Upper lobe of right lung (tissue), 1 donor: ENCODE measurements at regions not wholly inside any gene's neighbourhood (a gene's known extent, or its start where the extent isn't known, plus 50 kb on each side); places are given as distances from the start of the nearest gene placed in this dataset.

Experiments used
- ATAC-seq: fragments of 200-7000 bp; cut with Tn5 transposase; one replicate; pipeline ENCODE4 v1.9.1; 2020; ENCODE audit warnings: mild to moderate bottlenecking, moderate library complexity
- DNase-seq: peaks from one replicate; pipeline ENCODE4 v3.0.0-alpha.2; 2020
- H3K27ac ChIP-seq: fragments of 200-600 bp; one replicate; pipeline ENCODE4 v1.8.0; 2022
- H3K27me3 ChIP-seq: fragments of 200-600 bp; one replicate; pipeline ENCODE4 v1.8.0; 2022; ENCODE audit warnings: mild to moderate bottlenecking
- H3K36me3 ChIP-seq: fragments of 200-600 bp; one replicate; pipeline ENCODE4 v1.8.0; 2022
- H3K4me1 ChIP-seq: fragments of 200-600 bp; one replicate; pipeline ENCODE4 v1.8.0; 2022
- H3K4me3 ChIP-seq: fragments of 200-600 bp; one replicate; pipeline ENCODE4 v1.8.0; 2022; ENCODE audit warnings: mild to moderate bottlenecking
- H3K9me3 ChIP-seq: fragments of 200-600 bp; one replicate; pipeline ENCODE4 v1.8.0; 2022
- CTCF ChIP-seq: fragments of 200-600 bp; IDR thresholded peaks from one replicate; pipeline ENCODE4 v1.8.0; 2022; ENCODE audit warnings: antibody characterized with exemption
- intact Hi-C: fragments of 100-400 bp; cut with DNase I; formaldehyde crosslinking; loops from one replicate; pipeline ENCODE4 v1.11.0; 2022
- donor health status: DM: no; HTN: yes; CAD: no; lungs with severe emphysema.

GRCh38 chr11:100586361-100587101, 100.6 kb upstream of the ARHGAP42 start:
- no peak for DNase-seq
- H3K36me3 ChIP-seq = no peaks in the 10 kb centered on the region
- no peaks in the 10 kb centered on the region for H3K27me3 ChIP-seq
- TF ChIP-seq CTCF = no peak
- no peak overlapping the region for H3K4me3 ChIP-seq
- ATAC-seq = no peak
- H3K4me1 ChIP-seq = no peaks in the 10 kb centered on the region
- H3K27ac ChIP-seq = no peak overlapping the region
- intact Hi-C loops = no loop called here
- no peaks in the 10 kb centered on the region for H3K9me3 ChIP-seq

GRCh38 chr11:100592619-100593260, 94.3 kb upstream of the ARHGAP42 start:
- no peaks in the 10 kb centered on the region for H3K36me3 ChIP-seq
- DNase-seq (no peak), ATAC-seq (no peak)
- H3K9me3 ChIP-seq = no peaks in the 10 kb centered on the region
- H3K27me3 ChIP-seq = no peaks in the 10 kb centered on the region
- no peak overlapping the region for H3K4me3 ChIP-seq
- no peak for TF ChIP-seq CTCF
- H3K27ac ChIP-seq = no peak overlapping the region
- intact Hi-C loops = loop anchor here (10.0 kb wide), 1 partner anchor 262 kb away; no protein-coding TSS in a partner anchor
- no peaks in the 10 kb centered on the region for H3K4me1 ChIP-seq

- no peak overlapping the region for H3K4me3 ChIP-seq
- ATAC-seq = no peak
- DNase-seq = no peak
- no peaks in the 10 kb centered on the region for H3K9me3 ChIP-seq
- intact Hi-C loops = loop anchor here (10.0 kb wide), 1 partner anchor 262 kb away; no protein-coding TSS in a partner anchor
- no peaks in the 10 kb centered on the region for H3K36me3 ChIP-seq
- no peak overlapping the region for H3K27ac ChIP-seq
- no peak for TF ChIP-seq CTCF
- no peaks in the 10 kb centered on the region for H3K4me1 ChIP-seq
- H3K27me3 ChIP-seq = no peaks in the 10 kb centered on the region
Observed at GRCh38 chr11:100593291-100593690, 93.8 kb upstream of the ARHGAP42 start.

- H3K4me3 ChIP-seq = no peak overlapping the region
- no peak for TF ChIP-seq CTCF
- H3K27ac ChIP-seq = no peak overlapping the region
- no peaks in the 10 kb centered on the region for H3K36me3 ChIP-seq
- intact Hi-C loops = loop anchor here (10.0 kb wide), 1 partner anchor 260 kb away; no protein-coding TSS in a partner anchor
- H3K27me3 ChIP-seq = no peaks in the 10 kb centered on the region
- ATAC-seq (no peak), DNase-seq (no peak)
- no peaks in the 10 kb centered on the region for H3K9me3 ChIP-seq
- H3K4me1 ChIP-seq = no peaks in the 10 kb centered on the region
Observed at GRCh38 chr11:100594320-100594719, 92.8 kb upstream of the ARHGAP42 start.

GRCh38 chr11:100600941-100601340, 86.1 kb upstream of the ARHGAP42 start:
- Histone ChIP-seq H3K9me3 (no peaks in the 10 kb centered on the region), H3K4me3 (no peak overlapping the region), H3K4me1 (no peaks in the 10 kb centered on the region), H3K36me3 (no peaks in the 10 kb centered on the region), H3K27me3 (no peaks in the 10 kb centered on the region), H3K27ac (no peak overlapping the region)
- ATAC-seq (no peak), DNase-seq (no peak)
- intact Hi-C loops = no loop called here
- no peak for TF ChIP-seq CTCF
